Breast epithelium (tissue), 4 donors: ENCODE measurements at regions not wholly inside any gene's neighbourhood (a gene's known extent, or its start where the extent isn't known, plus 50 kb on each side); places are given as distances from the start of the nearest gene placed in this dataset.
A peak's percentile ranks its signal among the peaks of the same experiment; 100 is the strongest.

Source experiments
- DNase-seq, 2 donors: peaks; one replicate each; pipeline ENCODE4 v3.0.0-alpha.2; 2019; ENCODE audit warnings: low spot score in 2 of 2
- H3K27ac ChIP-seq, 2 donors: fragments of 200-600 bp; sonication (generic) in 1 of 2; one replicate each; pipeline ENCODE4 v1.5.1; 2016 to 2019; ENCODE audit warnings: mild to moderate bottlenecking in 1 of 2
- H3K27me3 ChIP-seq, 2 donors: fragments of 200-600 bp; sonication (generic) in 1 of 2; one replicate each; pipeline versions ENCODE4 v1.5.1 to v1.6.0; 2017 to 2019; ENCODE audit warnings: control low read depth in 1 of 2, mild to moderate bottlenecking in 1 of 2
- H3K36me3 ChIP-seq: fragments of 200-600 bp; one replicate; pipeline ENCODE4 v1.5.1; 2019
- H3K4me1 ChIP-seq, 2 donors: fragments of 200-600 bp; sonication (generic); one replicate each; pipeline ENCODE4 v1.5.1; 2016 to 2019; ENCODE audit warnings: control low read depth in 1 of 2
- H3K4me3 ChIP-seq, 3 donors: fragments of 200-600 bp; sonication (generic); 1 replicate in 2 of 3; 2 replicates in 1 of 3; pipeline ENCODE4 v1.5.1; 2016 to 2019; ENCODE audit warnings: mild to moderate bottlenecking in 3 of 3, moderate library complexity in 2 of 3
- H3K9me3 ChIP-seq, 2 donors: fragments of 200-600 bp; sonication (generic) in 1 of 2; one replicate each; pipeline ENCODE4 v1.5.1; 2016 to 2019; ENCODE audit warnings: control low read depth in 1 of 2
- POLR2A ChIP-seq: fragments of 450-650 bp; IDR thresholded peaks from one replicate; pipeline ENCODE4 v1.6.1; 2016; ENCODE audit warnings: antibody characterized with exemption, mild to moderate bottlenecking, moderate library complexity
- POLR2AphosphoS5 ChIP-seq, 3 donors: sonication (generic); formaldehyde crosslinking; IDR thresholded peaks; one replicate each; pipeline ENCODE4 v1.6.1; 2017; ENCODE audit warnings: antibody characterized with exemption in 3 of 3
- intact Hi-C: fragments of 100-400 bp; cut with DNase I; formaldehyde crosslinking; loops from one replicate; pipeline ENCODE4 v1.15.1; 2023; ENCODE audit warnings: low total_unique reads
- TF ChIP-seq, protein P1 (sequence below), 3 donors: fragments of 450-650 bp; IDR thresholded peaks; one replicate each; pipeline ENCODE4 v1.5.1; 2016 to 2017; ENCODE audit warnings: antibody characterized with exemption in 3 of 3, mild to moderate bottlenecking in 3 of 3, moderate library complexity in 3 of 3

DNA sequence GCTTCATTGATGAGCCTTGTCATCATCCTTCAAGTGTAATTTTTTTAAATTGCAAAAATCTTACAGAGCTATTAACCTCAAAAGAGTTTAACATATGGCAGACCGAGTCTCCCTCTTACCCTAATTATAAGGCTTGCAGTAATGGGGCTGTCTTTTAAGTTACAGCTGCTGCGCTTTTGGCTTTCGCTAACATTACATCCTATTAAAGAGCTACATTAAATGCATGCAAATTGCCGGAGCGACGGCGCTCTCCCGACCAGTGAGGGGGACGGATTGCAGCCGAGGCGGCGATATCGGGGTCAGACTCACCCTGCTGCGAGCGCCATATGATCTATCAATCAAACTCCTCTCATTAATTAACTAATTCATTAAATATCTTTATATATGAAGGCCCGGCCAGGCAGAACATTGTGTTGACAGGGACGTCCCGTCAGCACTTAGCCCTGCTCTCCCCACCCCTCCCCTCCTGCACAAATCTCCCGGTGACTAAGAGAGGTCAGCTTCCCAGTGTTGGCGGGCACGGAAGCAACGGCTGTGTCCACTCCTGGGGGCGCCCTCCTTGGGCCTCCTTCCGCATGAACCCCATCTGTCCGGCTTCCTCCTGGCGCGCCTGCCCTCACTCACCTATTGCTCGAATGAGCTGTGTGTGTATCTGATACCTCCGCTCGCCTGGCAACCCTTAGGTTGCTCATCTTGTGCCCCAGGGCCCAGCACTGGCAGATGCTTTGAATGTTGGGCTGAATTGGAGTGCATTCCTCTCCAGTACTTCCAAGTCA is 156.0 kb upstream of the CADM1 start:
- intact Hi-C loops, result no loop called here

DNA sequence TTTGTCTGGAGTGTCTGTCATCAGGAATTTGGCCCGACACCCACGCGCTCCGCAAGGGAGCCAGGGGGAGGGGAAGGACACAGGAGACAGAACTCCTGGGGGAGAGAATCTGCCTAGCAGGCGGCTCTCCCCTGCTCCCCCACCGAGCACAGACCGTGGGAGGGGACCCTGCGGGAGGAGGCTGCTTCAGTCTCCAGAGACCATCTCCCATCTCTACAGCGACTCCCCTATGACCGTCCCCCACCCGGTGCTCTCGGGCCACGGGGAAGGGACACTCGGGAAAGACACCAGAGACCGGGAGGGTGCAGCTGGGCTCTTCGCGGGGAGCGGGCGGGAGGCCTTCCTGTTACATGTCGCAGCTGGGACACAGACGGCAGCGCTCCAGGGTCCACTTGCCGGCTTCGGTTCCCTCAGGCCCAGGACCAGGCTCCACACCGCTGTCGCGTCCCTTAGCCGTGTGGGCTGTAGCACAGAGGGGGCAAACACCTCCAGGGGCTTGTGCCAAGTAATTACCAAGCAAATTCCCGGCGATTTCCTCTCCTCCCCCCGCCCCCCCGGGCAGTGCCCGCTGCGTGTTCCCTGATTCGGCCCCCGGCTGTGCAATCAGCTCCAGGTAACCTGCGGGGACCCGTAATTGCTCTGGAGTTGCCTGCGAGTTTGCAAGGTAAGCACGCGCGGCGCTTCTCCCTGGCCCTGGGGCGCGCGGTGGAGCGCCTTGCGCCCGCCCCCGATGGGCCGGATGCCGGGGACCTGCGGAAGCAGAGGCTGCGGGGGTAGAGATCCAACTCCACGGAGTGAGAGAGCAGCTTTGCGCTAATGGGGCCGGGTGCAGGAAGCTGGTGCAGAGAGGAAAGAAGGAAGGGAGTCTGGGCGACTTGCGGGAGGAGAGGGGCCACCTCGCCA is 155.1 kb upstream of the CADM1 start:
- intact Hi-C loops, result no loop called here
- DNase-seq, result no peak

More for the DNA sequence above, 156.0 kb upstream of the CADM1 start:
- Histone ChIP-seq H3K4me3 (peak overlapping the region in 2 of 3 donors; percentile 53 to 64), H3K9me3 (no peaks in the 10 kb centered on the region), H3K27ac (no peak overlapping the region), H3K36me3 (no peaks in the 10 kb centered on the region), H3K27me3 (peaks cover 0 to 4% of the 10 kb centered on the region in 2 donors), H3K4me1 (no peaks in the 10 kb centered on the region)
- no peak for DNase-seq
- TF ChIP-seq POLR2A (no peak), POLR2AphosphoS5 (IDR thresholded peaks at IDR 0.05) (no peak)
- TF ChIP-seq, protein P1, sequence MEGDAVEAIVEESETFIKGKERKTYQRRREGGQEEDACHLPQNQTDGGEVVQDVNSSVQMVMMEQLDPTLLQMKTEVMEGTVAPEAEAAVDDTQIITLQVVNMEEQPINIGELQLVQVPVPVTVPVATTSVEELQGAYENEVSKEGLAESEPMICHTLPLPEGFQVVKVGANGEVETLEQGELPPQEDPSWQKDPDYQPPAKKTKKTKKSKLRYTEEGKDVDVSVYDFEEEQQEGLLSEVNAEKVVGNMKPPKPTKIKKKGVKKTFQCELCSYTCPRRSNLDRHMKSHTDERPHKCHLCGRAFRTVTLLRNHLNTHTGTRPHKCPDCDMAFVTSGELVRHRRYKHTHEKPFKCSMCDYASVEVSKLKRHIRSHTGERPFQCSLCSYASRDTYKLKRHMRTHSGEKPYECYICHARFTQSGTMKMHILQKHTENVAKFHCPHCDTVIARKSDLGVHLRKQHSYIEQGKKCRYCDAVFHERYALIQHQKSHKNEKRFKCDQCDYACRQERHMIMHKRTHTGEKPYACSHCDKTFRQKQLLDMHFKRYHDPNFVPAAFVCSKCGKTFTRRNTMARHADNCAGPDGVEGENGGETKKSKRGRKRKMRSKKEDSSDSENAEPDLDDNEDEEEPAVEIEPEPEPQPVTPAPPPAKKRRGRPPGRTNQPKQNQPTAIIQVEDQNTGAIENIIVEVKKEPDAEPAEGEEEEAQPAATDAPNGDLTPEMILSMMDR (IDR thresholded peaks at IDR 0.05), result no peak

DNA sequence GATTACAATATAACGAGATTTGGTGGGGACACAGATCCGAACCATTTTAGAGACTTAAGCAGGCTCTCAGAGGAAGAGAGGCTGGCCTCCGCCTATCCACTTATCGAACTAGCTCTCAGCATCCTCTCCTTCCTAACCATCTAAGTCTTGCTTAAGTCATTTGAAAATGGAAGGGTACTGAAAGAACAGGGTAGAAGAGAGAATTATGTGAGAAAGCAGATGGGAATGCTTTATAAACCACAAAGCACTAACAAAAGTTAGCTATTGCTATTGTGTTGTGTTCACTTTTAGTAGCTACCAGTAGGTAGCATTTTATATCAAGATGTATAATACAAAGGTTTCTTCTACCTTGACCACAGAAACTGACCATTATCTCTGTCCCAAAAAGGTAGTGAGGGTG is 153.4 kb upstream of the CADM1 start:
- peaks cover 0 to 4% of the 10 kb centered on the region in 2 donors for H3K27me3 ChIP-seq

More for the DNA sequence above, 155.1 kb upstream of the CADM1 start:
- no peaks in the 10 kb centered on the region for H3K36me3 ChIP-seq
- H3K27ac ChIP-seq, result no peak overlapping the region
- TF ChIP-seq POLR2AphosphoS5 (IDR thresholded peaks at IDR 0.05) (no peak), POLR2A (no peak)
- TF ChIP-seq, protein P1 (IDR thresholded peaks at IDR 0.05), result no peak
- H3K9me3 ChIP-seq, result no peaks in the 10 kb centered on the region
- H3K4me1 ChIP-seq, result no peaks in the 10 kb centered on the region
- H3K27me3 ChIP-seq, result peaks cover 0 to 4% of the 10 kb centered on the region in 2 donors
- H3K4me3 ChIP-seq, result peak overlapping the region; percentile 16 to 64 (median 53)

DNA sequence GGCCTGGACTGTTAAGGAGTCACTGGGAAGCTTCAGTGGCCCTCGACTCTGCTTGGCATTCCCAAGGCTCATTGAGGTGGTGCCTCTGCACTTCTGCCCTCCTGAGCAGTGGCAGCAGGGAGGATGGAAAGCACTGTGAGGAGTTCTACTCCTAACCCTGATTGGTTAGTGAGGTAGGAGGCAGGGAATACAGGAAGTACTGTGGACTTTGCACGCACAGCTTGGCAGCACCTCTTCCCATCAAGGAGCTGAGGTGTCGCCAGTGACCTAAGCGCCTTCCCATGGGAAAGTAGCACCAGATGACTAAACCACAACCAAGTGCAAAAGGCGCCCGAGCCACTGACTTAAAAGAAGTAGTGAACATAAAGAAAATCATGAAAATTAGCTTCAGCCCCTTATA is 152.5 kb upstream of the CADM1 start:
- Histone ChIP-seq H3K9me3 (no peaks in the 10 kb centered on the region), H3K27me3 (peaks cover 0 to 4% of the 10 kb centered on the region in 2 donors), H3K36me3 (no peaks in the 10 kb centered on the region), H3K4me1 (no peaks in the 10 kb centered on the region), H3K4me3 (no peak overlapping the region), H3K27ac (no peak overlapping the region)
- no peak for DNase-seq
- TF ChIP-seq POLR2A (no peak), POLR2AphosphoS5 (IDR thresholded peaks at IDR 0.05) (no peak)
- TF ChIP-seq, protein P1 (IDR thresholded peaks at IDR 0.05), result no peak
- intact Hi-C loops, result no loop called here

More for the DNA sequence above, 153.4 kb upstream of the CADM1 start:
- Histone ChIP-seq H3K9me3 (no peaks in the 10 kb centered on the region), H3K36me3 (no peaks in the 10 kb centered on the region), H3K4me3 (no peak overlapping the region), H3K27ac (no peak overlapping the region), H3K4me1 (no peaks in the 10 kb centered on the region)
- TF ChIP-seq POLR2A (no peak), POLR2AphosphoS5 (IDR thresholded peaks at IDR 0.05) (no peak)
- TF ChIP-seq, protein P1 (IDR thresholded peaks at IDR 0.05), result no peak
- no peak for DNase-seq
- intact Hi-C loops, result no loop called here
